ENCODE measurements at regions not wholly inside any gene's neighbourhood (a gene's known extent, or its start where the extent isn't known, plus 50 kb on each side); places are given as distances from the start of the nearest gene placed in this dataset.

- H3K4me3 Mint-ChIP-seq: no peak overlapping the region
- H3K9me3 Mint-ChIP-seq: peaks cover 22% of the 10 kb centered on the region
- no peak overlapping the region for H3K27ac Mint-ChIP-seq
- peaks cover 7% of the 10 kb centered on the region for H3K4me1 Mint-ChIP-seq (ENCODE audit: low read depth)
- no peak for DNase-seq (ENCODE audit: low spot score)
- H3K27me3 Mint-ChIP-seq (ENCODE audit: insufficient read depth): peaks cover 32% of the 10 kb centered on the region
- H3K36me3 Mint-ChIP-seq (ENCODE audit: low read depth): peaks cover 5% of the 10 kb centered on the region
- intact Hi-C loops (cut with micrococcal nuclease): no loop called here
Observed at GRCh38 chr6:28743271-28743789, 180.5 kb downstream of the TRIM27 start.

GRCh38 chr6:28747083-28747630, 176.6 kb downstream of the TRIM27 start:
- H3K4me1 Mint-ChIP-seq (ENCODE audit: low read depth): no peaks in the 10 kb centered on the region
- intact Hi-C loops (cut with micrococcal nuclease): no loop called here
- H3K9me3 Mint-ChIP-seq: peaks cover 19% of the 10 kb centered on the region
- no peak overlapping the region for H3K4me3 Mint-ChIP-seq
- no peaks in the 10 kb centered on the region for H3K36me3 Mint-ChIP-seq (ENCODE audit: low read depth)
- peaks cover 18% of the 10 kb centered on the region for H3K27me3 Mint-ChIP-seq (ENCODE audit: insufficient read depth)
- DNase-seq (ENCODE audit: low spot score): no peak
- H3K27ac Mint-ChIP-seq: no peak overlapping the region

GRCh38 chr6:28747631-28748157, 176.1 kb downstream of the TRIM27 start:
- Mint-ChIP-seq H3K9me3 (peaks cover 19% of the 10 kb centered on the region), H3K4me3 (no peak overlapping the region), H3K27ac (no peak overlapping the region), H3K4me1 (ENCODE audit: low read depth) (no peaks in the 10 kb centered on the region), H3K27me3 (ENCODE audit: insufficient read depth) (peaks cover 18% of the 10 kb centered on the region), H3K36me3 (ENCODE audit: low read depth) (no peaks in the 10 kb centered on the region)
- intact Hi-C loops (cut with micrococcal nuclease): no loop called here
- DNase-seq (ENCODE audit: low spot score): no peak

GRCh38 chr6:28748192-28748591, 175.6 kb downstream of the TRIM27 start:
- Mint-ChIP-seq H3K36me3 (ENCODE audit: low read depth) (no peaks in the 10 kb centered on the region), H3K27ac (no peak overlapping the region), H3K4me3 (no peak overlapping the region), H3K27me3 (ENCODE audit: insufficient read depth) (peaks cover 18% of the 10 kb centered on the region), H3K4me1 (ENCODE audit: low read depth) (no peaks in the 10 kb centered on the region), H3K9me3 (peaks cover 19% of the 10 kb centered on the region)
- intact Hi-C loops (cut with micrococcal nuclease): no loop called here
- DNase-seq (ENCODE audit: low spot score): no peak

- peaks cover 19% of the 10 kb centered on the region for H3K9me3 Mint-ChIP-seq
- no peak overlapping the region for H3K27ac Mint-ChIP-seq
- no peaks in the 10 kb centered on the region for H3K4me1 Mint-ChIP-seq (ENCODE audit: low read depth)
- no peaks in the 10 kb centered on the region for H3K36me3 Mint-ChIP-seq (ENCODE audit: low read depth)
- intact Hi-C loops (cut with micrococcal nuclease): no loop called here
- DNase-seq (ENCODE audit: low spot score): no peak
- H3K27me3 Mint-ChIP-seq (ENCODE audit: insufficient read depth): peaks cover 15% of the 10 kb centered on the region
- H3K4me3 Mint-ChIP-seq: no peak overlapping the region
Observed at GRCh38 chr6:28750926-28751458, 172.8 kb downstream of the TRIM27 start.

GRCh38 chr6:28751514-28751913, 172.3 kb downstream of the TRIM27 start:
- DNase-seq (ENCODE audit: low spot score): no peak
- no peak overlapping the region for H3K27ac Mint-ChIP-seq
- H3K4me1 Mint-ChIP-seq (ENCODE audit: low read depth): no peaks in the 10 kb centered on the region
- intact Hi-C loops (cut with micrococcal nuclease): no loop called here
- no peak overlapping the region for H3K4me3 Mint-ChIP-seq
- peaks cover 16% of the 10 kb centered on the region for H3K9me3 Mint-ChIP-seq
- peaks cover 16% of the 10 kb centered on the region for H3K27me3 Mint-ChIP-seq (ENCODE audit: insufficient read depth)
- no peaks in the 10 kb centered on the region for H3K36me3 Mint-ChIP-seq (ENCODE audit: low read depth)

GRCh38 chr6:28751963-28752350, 171.8 kb downstream of the TRIM27 start:
- intact Hi-C loops (cut with micrococcal nuclease): no loop called here
- Mint-ChIP-seq H3K4me3 (no peak overlapping the region), H3K27ac (no peak overlapping the region), H3K36me3 (ENCODE audit: low read depth) (no peaks in the 10 kb centered on the region), H3K9me3 (peaks cover 16% of the 10 kb centered on the region), H3K27me3 (ENCODE audit: insufficient read depth) (peaks cover 18% of the 10 kb centered on the region), H3K4me1 (ENCODE audit: low read depth) (no peaks in the 10 kb centered on the region)
- DNase-seq (ENCODE audit: low spot score): no peak

GRCh38 chr6:28757429-28758045, 166.2 kb downstream of the TRIM27 start:
- Mint-ChIP-seq H3K4me1 (ENCODE audit: low read depth) (no peaks in the 10 kb centered on the region), H3K27ac (no peak overlapping the region), H3K27me3 (ENCODE audit: insufficient read depth) (peaks cover 14% of the 10 kb centered on the region), H3K36me3 (ENCODE audit: low read depth) (no peaks in the 10 kb centered on the region), H3K4me3 (no peak overlapping the region), H3K9me3 (no peaks in the 10 kb centered on the region)
- no peak for DNase-seq (ENCODE audit: low spot score)
- intact Hi-C loops (cut with micrococcal nuclease): no loop called here

GRCh38 chr6:28758046-28758817, 165.6 kb downstream of the TRIM27 start:
- Mint-ChIP-seq H3K27me3 (ENCODE audit: insufficient read depth) (peaks cover 14% of the 10 kb centered on the region), H3K36me3 (ENCODE audit: low read depth) (no peaks in the 10 kb centered on the region), H3K9me3 (no peaks in the 10 kb centered on the region), H3K4me3 (no peak overlapping the region), H3K4me1 (ENCODE audit: low read depth) (no peaks in the 10 kb centered on the region), H3K27ac (no peak overlapping the region)
- intact Hi-C loops (cut with micrococcal nuclease): no loop called here
- no peak for DNase-seq (ENCODE audit: low spot score)

- H3K27ac Mint-ChIP-seq: no peak overlapping the region
- no peak for DNase-seq (ENCODE audit: low spot score)
- H3K9me3 Mint-ChIP-seq: no peaks in the 10 kb centered on the region
- no peak overlapping the region for H3K4me3 Mint-ChIP-seq
- H3K36me3 Mint-ChIP-seq (ENCODE audit: low read depth): no peaks in the 10 kb centered on the region
- intact Hi-C loops (cut with micrococcal nuclease): no loop called here
- H3K27me3 Mint-ChIP-seq (ENCODE audit: insufficient read depth): peaks cover 14% of the 10 kb centered on the region
- no peaks in the 10 kb centered on the region for H3K4me1 Mint-ChIP-seq (ENCODE audit: low read depth)
Observed at GRCh38 chr6:28758818-28759235, 165.0 kb downstream of the TRIM27 start.

- Mint-ChIP-seq H3K9me3 (peaks cover 7% of the 10 kb centered on the region), H3K27me3 (ENCODE audit: insufficient read depth) (peaks cover 49% of the 10 kb centered on the region), H3K4me3 (no peak overlapping the region), H3K27ac (no peak overlapping the region), H3K36me3 (ENCODE audit: low read depth) (no peaks in the 10 kb centered on the region), H3K4me1 (ENCODE audit: low read depth) (no peaks in the 10 kb centered on the region)
- DNase-seq (ENCODE audit: low spot score): no peak
- intact Hi-C loops (cut with micrococcal nuclease): no loop called here
Observed at GRCh38 chr6:28764014-28764723, 159.6 kb downstream of the TRIM27 start.

- no peak for DNase-seq (ENCODE audit: low spot score)
- H3K9me3 Mint-ChIP-seq: peaks cover 7% of the 10 kb centered on the region
Observed at GRCh38 chr6:28764761-28765282, 159.0 kb downstream of the TRIM27 start.

More at GRCh38 chr6:28764761-28765282, 159.0 kb downstream of the TRIM27 start:
- H3K27me3 Mint-ChIP-seq (ENCODE audit: insufficient read depth): peaks cover 54% of the 10 kb centered on the region
- no peaks in the 10 kb centered on the region for H3K4me1 Mint-ChIP-seq (ENCODE audit: low read depth)
- no peak overlapping the region for H3K4me3 Mint-ChIP-seq
- no peaks in the 10 kb centered on the region for H3K36me3 Mint-ChIP-seq (ENCODE audit: low read depth)
- intact Hi-C loops (cut with micrococcal nuclease): no loop called here
- H3K27ac Mint-ChIP-seq: peak overlapping the region; percentile 72

Measured in activated T-helper 1 cell treated with anti-CD3 and anti-CD28 coated beads, Interleukin-12 subunit alpha, Interleukin-12 subunit beta, Interleukin-2, Interleukin-4 antibody, amounts not matched to agents 30 ng/mL and 10 ng/mL and 1 ng/mL, durations not matched to agents 14 hours and 24 hours and 36 hours (primary cell).